ENCODE measurements at regions not wholly inside any gene's neighbourhood (a gene's known extent, or its start where the extent isn't known, plus 50 kb on each side); places are given as distances from the start of the nearest gene placed in this dataset.

GRCh38 chr12:115806000-115806399 is 471.5 kb downstream of the MED13L start:
- Histone ChIP-seq H3K9me3 (ENCODE audit: control insufficient read depth in 4 of 4, low read length in 3 of 4) (no peaks in the 10 kb centered on the region), H3K27me3 (ENCODE audit: control insufficient read depth in 4 of 4, insufficient read depth in 4 of 4, low read length in 3 of 4) (peaks cover 0 to 4% (median 0%) of the 10 kb centered on the region in 4 donors), H3K27ac (ENCODE audit: low read depth in 1 of 2, low read length in 2 of 2) (no peak overlapping the region), H3K4me1 (ENCODE audit: control insufficient read depth in 4 of 4, insufficient read depth in 4 of 4, low read length in 3 of 4) (no peaks in the 10 kb centered on the region), H3K36me3 (ENCODE audit: control insufficient read depth in 4 of 4, insufficient read depth in 3 of 4, low read depth in 1 of 4, low read length in 3 of 4) (no peaks in the 10 kb centered on the region), H3K4me3 (ENCODE audit: low read depth in 1 of 3, low read length in 3 of 3) (no peak overlapping the region), H3K9ac (ENCODE audit: low read depth in 1 of 2, low read length in 2 of 2) (no peak overlapping the region)
- 73% methylated on average over 3 of the region's 3 CpGs for WGBS
- DNase-seq (ENCODE audit: low spot score) = no peak
- TF ChIP-seq FOXA2 (IDR thresholded peaks at IDR 0.05) = no peak
- TF ChIP-seq YY1 (IDR thresholded peaks at IDR 0.05) = no peak
- TF ChIP-seq JUND (IDR thresholded peaks at IDR 0.05) = no peak
- TF ChIP-seq MAX (IDR thresholded peaks at IDR 0.05) = no peak

GRCh38 chr12:115802767-115803166 is 474.7 kb downstream of the MED13L start:
- Histone ChIP-seq H3K9me3 (ENCODE audit: control insufficient read depth in 4 of 4, low read length in 3 of 4) (no peaks in the 10 kb centered on the region), H3K4me1 (ENCODE audit: control insufficient read depth in 4 of 4, insufficient read depth in 4 of 4, low read length in 3 of 4) (no peaks in the 10 kb centered on the region), H3K27me3 (ENCODE audit: control insufficient read depth in 4 of 4, insufficient read depth in 4 of 4, low read length in 3 of 4) (peaks cover 0 to 4% (median 0%) of the 10 kb centered on the region in 4 donors), H3K9ac (ENCODE audit: low read depth in 1 of 2, low read length in 2 of 2) (no peak overlapping the region), H3K36me3 (ENCODE audit: control insufficient read depth in 4 of 4, insufficient read depth in 3 of 4, low read depth in 1 of 4, low read length in 3 of 4) (no peaks in the 10 kb centered on the region), H3K27ac (ENCODE audit: low read depth in 1 of 2, low read length in 2 of 2) (no peak overlapping the region), H3K4me3 (ENCODE audit: low read depth in 1 of 3, low read length in 3 of 3) (no peak overlapping the region)
- no peak for DNase-seq (ENCODE audit: low spot score)
- WGBS = 82% methylated on average over 3 of the region's 3 CpGs
- TF ChIP-seq SP1 (IDR thresholded peaks at IDR 0.05) = no peak
- TF ChIP-seq ZBTB33 (IDR thresholded peaks at IDR 0.05) = no peak

GRCh38 chr12:115801871-115802270 is 475.6 kb downstream of the MED13L start:
- WGBS = 52% methylated on average over 3 of the region's 3 CpGs
- H3K4me3 ChIP-seq (ENCODE audit: low read depth in 1 of 3, low read length in 3 of 3) = no peak overlapping the region
- H3K4me1 ChIP-seq (ENCODE audit: control insufficient read depth in 4 of 4, insufficient read depth in 4 of 4, low read length in 3 of 4) = no peaks in the 10 kb centered on the region
- H3K9ac ChIP-seq (ENCODE audit: low read depth in 1 of 2, low read length in 2 of 2) = no peak overlapping the region
- DNase-seq (ENCODE audit: low spot score) = no peak
- no peaks in the 10 kb centered on the region for H3K9me3 ChIP-seq (ENCODE audit: control insufficient read depth in 4 of 4, low read length in 3 of 4)
- no peaks in the 10 kb centered on the region for H3K27me3 ChIP-seq (ENCODE audit: control insufficient read depth in 4 of 4, insufficient read depth in 4 of 4, low read length in 3 of 4)
- no peaks in the 10 kb centered on the region for H3K36me3 ChIP-seq (ENCODE audit: control insufficient read depth in 4 of 4, insufficient read depth in 3 of 4, low read depth in 1 of 4, low read length in 3 of 4)
- no peak for TF ChIP-seq ATF3 (IDR thresholded peaks at IDR 0.05)
- TF ChIP-seq HNF4G (IDR thresholded peaks at IDR 0.05) = no peak
- H3K27ac ChIP-seq (ENCODE audit: low read depth in 1 of 2, low read length in 2 of 2) = no peak overlapping the region

- TF ChIP-seq FOXA2 (IDR thresholded peaks at IDR 0.05) = no peak
- TF ChIP-seq HNF4A (conservative IDR thresholded peaks at IDR 0.05) = no peak
- TF ChIP-seq ATF3 (IDR thresholded peaks at IDR 0.05) = no peak
- no peak for TF ChIP-seq HNF4G (IDR thresholded peaks at IDR 0.05)
- DNase-seq (ENCODE audit: low spot score) = no peak
- 91% methylated on average over 4 of the region's 4 CpGs for WGBS
Observed at GRCh38 chr12:115799610-115800009, 477.9 kb downstream of the MED13L start.

More at GRCh38 chr12:115799610-115800009, 477.9 kb downstream of the MED13L start:
- H3K9ac ChIP-seq (ENCODE audit: low read depth in 1 of 2, low read length in 2 of 2) = no peak overlapping the region
- H3K4me3 ChIP-seq (ENCODE audit: low read depth in 1 of 3, low read length in 3 of 3) = no peak overlapping the region
- H3K9me3 ChIP-seq (ENCODE audit: control insufficient read depth in 4 of 4, low read length in 3 of 4) = no peaks in the 10 kb centered on the region
- no peak overlapping the region for H3K27ac ChIP-seq (ENCODE audit: low read depth in 1 of 2, low read length in 2 of 2)
- no peaks in the 10 kb centered on the region for H3K27me3 ChIP-seq (ENCODE audit: control insufficient read depth in 4 of 4, insufficient read depth in 4 of 4, low read length in 3 of 4)
- no peaks in the 10 kb centered on the region for H3K4me1 ChIP-seq (ENCODE audit: control insufficient read depth in 4 of 4, insufficient read depth in 4 of 4, low read length in 3 of 4)
- H3K36me3 ChIP-seq (ENCODE audit: control insufficient read depth in 4 of 4, insufficient read depth in 3 of 4, low read depth in 1 of 4, low read length in 3 of 4) = no peaks in the 10 kb centered on the region

Measured in liver (tissue), 7 donors.